Glutamatergic neuron (in vitro differentiated cells): ENCODE measurements at regions not wholly inside any gene's neighbourhood (a gene's known extent, or its start where the extent isn't known, plus 50 kb on each side); places are given as distances from the start of the nearest gene placed in this dataset.

Experiments
- DNase-seq: peaks from one replicate; pipeline ENCODE4 v3.0.0; 2022
- H3K27ac Mint-ChIP-seq: one replicate; pipeline ENCODE4 v1.8.0; 2020; ENCODE audit warnings: mild to moderate bottlenecking, mixed read lengths, inconsistent platforms; ENCODE audit not compliant: unreplicated experiment
- H3K27me3 Mint-ChIP-seq: one replicate; pipeline ENCODE4 v1.8.0; 2020; ENCODE audit warnings: mild to moderate bottlenecking, moderate library complexity, mixed read lengths, inconsistent platforms; ENCODE audit not compliant: unreplicated experiment
- H3K36me3 Mint-ChIP-seq: one replicate; pipeline ENCODE4 v1.8.0; 2020; ENCODE audit warnings: mild to moderate bottlenecking, mixed read lengths, inconsistent platforms; ENCODE audit not compliant: unreplicated experiment
- H3K4me1 Mint-ChIP-seq: one replicate; pipeline ENCODE4 v1.8.0; 2020; ENCODE audit warnings: mild to moderate bottlenecking, low read depth, mixed read lengths, inconsistent platforms; ENCODE audit not compliant: unreplicated experiment
- H3K4me3 Mint-ChIP-seq: one replicate; pipeline ENCODE4 v1.8.0; 2020; ENCODE audit warnings: mild to moderate bottlenecking, mixed read lengths, inconsistent platforms; ENCODE audit not compliant: unreplicated experiment
- H3K9me3 Mint-ChIP-seq: one replicate; pipeline ENCODE4 v1.8.0; 2020; ENCODE audit warnings: mild to moderate bottlenecking, moderate library complexity, mixed read lengths, inconsistent platforms; ENCODE audit not compliant: unreplicated experiment
- TF ChIP-seq, protein P1 (sequence below): fragments of 200-600 bp; sonication (generic); IDR thresholded peaks from one replicate; pipeline ENCODE4 v1.5.0; 2021; ENCODE audit not compliant: partially characterized antibody, unreplicated experiment

DNA sequence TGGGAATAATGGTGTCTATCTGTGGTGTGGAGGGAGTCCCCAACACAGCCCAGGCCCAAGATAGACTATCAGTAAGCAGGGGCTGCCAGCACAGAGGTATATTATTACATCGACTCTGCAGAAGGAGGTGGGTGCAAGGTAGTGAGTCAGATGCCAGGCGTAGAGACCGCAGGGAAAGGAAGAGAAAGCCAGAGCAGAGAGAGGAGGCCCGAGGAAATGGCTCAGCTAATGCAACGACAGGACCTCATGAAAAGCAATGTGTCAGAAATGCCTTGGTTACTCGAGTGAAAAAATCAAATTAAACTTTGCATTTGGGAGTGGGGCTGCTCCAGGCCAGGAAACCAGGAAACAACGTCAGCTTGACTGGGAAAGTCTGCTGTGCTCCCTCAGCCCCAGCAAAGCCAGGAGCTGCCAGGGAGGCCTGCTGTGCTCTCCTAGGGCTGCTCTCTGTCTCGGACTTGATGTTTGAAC is 173.2 kb downstream of the SUDS3 start:
- no peaks in the 10 kb centered on the region for H3K27me3 Mint-ChIP-seq
- no peaks in the 10 kb centered on the region for H3K9me3 Mint-ChIP-seq
- no peak overlapping the region for H3K27ac Mint-ChIP-seq
- no peak for DNase-seq
- TF ChIP-seq, protein P1, sequence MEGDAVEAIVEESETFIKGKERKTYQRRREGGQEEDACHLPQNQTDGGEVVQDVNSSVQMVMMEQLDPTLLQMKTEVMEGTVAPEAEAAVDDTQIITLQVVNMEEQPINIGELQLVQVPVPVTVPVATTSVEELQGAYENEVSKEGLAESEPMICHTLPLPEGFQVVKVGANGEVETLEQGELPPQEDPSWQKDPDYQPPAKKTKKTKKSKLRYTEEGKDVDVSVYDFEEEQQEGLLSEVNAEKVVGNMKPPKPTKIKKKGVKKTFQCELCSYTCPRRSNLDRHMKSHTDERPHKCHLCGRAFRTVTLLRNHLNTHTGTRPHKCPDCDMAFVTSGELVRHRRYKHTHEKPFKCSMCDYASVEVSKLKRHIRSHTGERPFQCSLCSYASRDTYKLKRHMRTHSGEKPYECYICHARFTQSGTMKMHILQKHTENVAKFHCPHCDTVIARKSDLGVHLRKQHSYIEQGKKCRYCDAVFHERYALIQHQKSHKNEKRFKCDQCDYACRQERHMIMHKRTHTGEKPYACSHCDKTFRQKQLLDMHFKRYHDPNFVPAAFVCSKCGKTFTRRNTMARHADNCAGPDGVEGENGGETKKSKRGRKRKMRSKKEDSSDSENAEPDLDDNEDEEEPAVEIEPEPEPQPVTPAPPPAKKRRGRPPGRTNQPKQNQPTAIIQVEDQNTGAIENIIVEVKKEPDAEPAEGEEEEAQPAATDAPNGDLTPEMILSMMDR, result no peak
- no peak overlapping the region for H3K4me3 Mint-ChIP-seq
- no peaks in the 10 kb centered on the region for H3K4me1 Mint-ChIP-seq
- H3K36me3 Mint-ChIP-seq, result no peaks in the 10 kb centered on the region

DNA sequence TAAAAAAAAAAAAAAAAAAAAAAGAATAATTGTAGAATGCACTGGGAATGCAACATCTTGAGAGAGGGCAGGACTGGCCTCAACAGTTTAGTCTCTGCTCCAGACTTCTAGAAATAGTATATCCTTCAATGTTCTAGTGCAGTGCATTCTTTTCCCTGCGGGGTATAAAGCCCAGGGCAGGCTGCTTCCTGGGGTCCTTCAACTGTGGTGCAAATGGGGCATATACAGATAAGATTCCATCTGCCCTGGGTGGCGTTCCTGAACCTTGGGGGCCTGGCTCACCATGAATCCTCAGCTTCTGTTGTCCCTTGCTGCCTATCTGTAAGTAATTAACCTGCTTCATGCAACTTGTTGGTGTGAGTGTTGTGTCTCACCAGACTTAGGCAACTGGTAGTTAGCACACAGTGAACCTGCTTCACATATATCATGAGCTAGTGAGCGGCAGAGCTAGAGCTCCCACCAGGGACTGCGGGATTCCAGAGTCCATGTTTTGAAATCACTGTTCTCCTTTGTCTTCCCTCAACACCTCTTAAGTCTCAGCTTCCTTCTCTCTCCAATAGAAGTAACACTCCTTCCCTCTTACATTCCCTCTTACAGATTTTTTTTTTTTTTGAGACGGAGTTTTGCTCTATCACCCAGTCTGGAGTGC is 177.6 kb downstream of the SUDS3 start:
- H3K4me1 Mint-ChIP-seq, result no peaks in the 10 kb centered on the region
- TF ChIP-seq, protein P1, result no peak
- no peak overlapping the region for H3K27ac Mint-ChIP-seq
- H3K9me3 Mint-ChIP-seq, result no peaks in the 10 kb centered on the region
- no peak overlapping the region for H3K4me3 Mint-ChIP-seq
- no peaks in the 10 kb centered on the region for H3K36me3 Mint-ChIP-seq
- no peak for DNase-seq
- no peaks in the 10 kb centered on the region for H3K27me3 Mint-ChIP-seq

DNA sequence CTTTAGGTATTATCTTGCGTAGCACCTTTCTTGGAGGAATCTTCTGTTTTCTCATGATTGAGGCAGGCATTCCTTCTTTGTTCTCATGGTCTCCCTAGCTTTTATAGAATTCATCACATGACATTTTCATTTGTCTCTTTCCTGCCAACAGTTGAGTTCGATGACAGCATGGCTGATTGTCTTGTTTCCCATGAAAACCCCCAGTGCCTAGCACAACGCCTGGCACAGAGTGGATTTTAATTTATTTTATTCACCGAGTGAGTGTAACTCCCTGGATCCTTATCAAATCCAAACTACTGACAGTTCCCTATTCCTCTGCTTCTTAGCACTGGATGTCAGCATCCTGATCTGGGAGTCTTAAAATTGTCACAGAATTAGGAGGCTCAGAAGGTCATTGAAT is 182.6 kb downstream of the SUDS3 start:
- TF ChIP-seq, protein P1, result no peak
- Mint-ChIP-seq H3K27ac (no peak overlapping the region), H3K9me3 (no peaks in the 10 kb centered on the region), H3K27me3 (no peaks in the 10 kb centered on the region), H3K4me3 (no peak overlapping the region), H3K36me3 (no peaks in the 10 kb centered on the region), H3K4me1 (no peaks in the 10 kb centered on the region)
- no peak for DNase-seq

DNA sequence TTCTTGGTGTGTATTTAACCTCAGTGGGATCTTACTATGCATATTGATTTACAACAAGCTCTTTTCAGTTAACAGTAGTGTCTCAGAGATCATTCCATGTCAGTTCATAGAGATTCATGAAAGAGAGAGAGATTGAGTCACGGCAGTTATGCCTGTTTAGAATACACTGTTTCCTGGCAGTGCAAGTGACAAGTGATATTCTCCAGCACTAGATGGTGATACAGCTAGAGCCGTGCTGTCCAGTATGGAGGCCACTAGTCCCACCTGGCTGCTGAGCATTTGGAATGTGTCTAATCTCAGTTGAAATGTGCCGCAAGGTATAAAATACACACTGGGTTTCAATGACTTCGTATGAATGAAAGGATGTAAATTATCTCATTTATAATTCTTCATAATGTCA is 184.4 kb downstream of the SUDS3 start:
- Mint-ChIP-seq H3K9me3 (no peaks in the 10 kb centered on the region), H3K27me3 (no peaks in the 10 kb centered on the region), H3K4me3 (no peak overlapping the region), H3K27ac (no peak overlapping the region), H3K4me1 (no peaks in the 10 kb centered on the region), H3K36me3 (no peaks in the 10 kb centered on the region)
- DNase-seq, result no peak
- TF ChIP-seq, protein P1, result no peak

DNA sequence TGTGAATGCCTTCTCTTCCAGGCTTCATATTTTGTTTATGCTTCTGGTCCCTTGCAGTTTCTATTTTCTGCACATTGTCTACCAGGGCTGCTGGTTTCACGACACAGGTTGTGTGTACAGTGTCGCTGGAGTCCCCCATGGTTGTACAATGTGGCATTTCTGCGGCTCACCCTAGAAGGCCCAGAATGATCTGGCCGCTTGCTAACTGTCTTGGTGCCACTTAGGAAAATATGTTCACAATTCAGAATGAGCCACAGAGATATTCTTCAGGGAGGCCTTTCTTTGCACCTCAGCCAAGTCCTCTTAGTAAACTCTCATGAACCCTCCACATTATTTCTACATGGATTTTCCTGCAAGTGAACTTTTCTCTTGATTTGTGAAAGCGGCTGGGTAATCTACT is 195.4 kb downstream of the SUDS3 start:
- Mint-ChIP-seq H3K4me3 (no peak overlapping the region), H3K27me3 (no peaks in the 10 kb centered on the region), H3K4me1 (no peaks in the 10 kb centered on the region), H3K27ac (no peak overlapping the region), H3K36me3 (peaks cover 14% of the 10 kb centered on the region), H3K9me3 (peaks cover 5% of the 10 kb centered on the region)
- TF ChIP-seq, protein P1, result no peak
- no peak for DNase-seq
